ENCODE measurements at regions not wholly inside any gene's neighbourhood (a gene's known extent, or its start where the extent isn't known, plus 50 kb on each side); places are given as distances from the start of the nearest gene placed in this dataset.

DNA sequence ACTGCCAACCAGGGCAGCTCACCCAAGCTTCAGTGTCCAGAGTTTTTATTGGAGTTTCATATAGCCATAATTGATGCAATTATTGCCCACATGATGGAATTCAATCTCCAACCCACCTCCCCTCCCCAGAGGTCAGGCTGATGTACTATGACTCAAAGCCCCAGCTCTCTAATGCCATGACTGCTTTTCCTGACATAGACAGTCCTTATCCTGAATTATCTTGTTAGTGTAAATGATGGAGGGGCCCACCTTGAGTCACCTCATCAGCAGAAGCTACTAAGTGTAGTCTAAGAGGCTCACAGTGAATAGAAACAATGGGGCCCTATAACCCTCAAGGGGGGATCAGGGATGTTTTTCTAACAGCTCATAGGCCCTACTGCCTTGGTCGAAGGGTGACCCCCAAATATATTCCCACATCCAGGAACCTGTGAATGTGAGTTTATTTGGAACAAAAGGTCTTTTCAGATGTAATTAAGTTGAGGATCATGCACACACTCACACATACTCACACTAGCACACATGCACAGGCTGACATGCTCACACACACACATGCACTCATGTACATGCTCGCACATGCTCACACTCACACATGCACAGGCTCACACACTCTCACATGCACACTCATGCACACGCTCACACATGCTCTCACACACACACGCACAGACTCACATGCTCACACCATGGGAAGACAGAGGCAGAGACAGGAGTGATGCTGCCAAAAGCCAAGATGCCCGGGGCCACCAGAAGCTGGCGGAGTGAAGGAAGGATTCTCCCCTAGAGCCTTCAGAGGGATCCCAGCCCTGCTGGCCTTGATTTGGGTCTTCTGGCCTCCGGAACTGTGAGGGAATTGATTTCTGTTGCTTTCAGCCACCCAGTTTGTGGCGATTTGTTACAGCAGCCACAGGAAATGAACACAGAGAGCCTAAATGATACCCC lies 131.2 kb upstream of the SMAD3 start:
- no peak for TF ChIP-seq CTCF (IDR thresholded peaks at IDR 0.05 in 2 of 3, conservative IDR thresholded peaks at IDR 0.05 in 1 of 3; ENCODE audit: control insufficient read depth in 2 of 3, extremely low read depth in 1 of 3, insufficient read depth in 1 of 3, low read depth in 3 of 3, low read length in 3 of 3)
- TF ChIP-seq MYC (IDR thresholded peaks at IDR 0.05; ENCODE audit: insufficient read depth, insufficient read length, insufficient replicate concordance, low read length, severe bottlenecking): no peak
- TF ChIP-seq ZNF274 (IDR thresholded peaks at IDR 0.05; ENCODE audit: insufficient read depth, insufficient read length): no peak
- TF ChIP-seq EGR1 (IDR thresholded peaks at IDR 0.05; ENCODE audit: borderline replicate concordance in 1 of 2, low read depth in 2 of 2, low read length in 2 of 2): no peak
- TF ChIP-seq BCL11A (IDR thresholded peaks at IDR 0.05; ENCODE audit: low read depth, low read length): no peak
